ENCODE measurements at regions not wholly inside any gene's neighbourhood (a gene's known extent, or its start where the extent isn't known, plus 50 kb on each side); places are given as distances from the start of the nearest gene placed in this dataset.

GRCh38 chr1:191895462-191896058, 262.7 kb upstream of the RGS18 start:
- TF ChIP-seq CTCF (IDR thresholded peaks at IDR 0.05 in 8 of 11, conservative IDR thresholded peaks at IDR 0.05 in 3 of 11) (no peak), POLR2AphosphoS5 (IDR thresholded peaks at IDR 0.05) (no peak), POLR2A (IDR thresholded peaks at IDR 0.05) (no peak)
